Hepatocyte (in vitro differentiated cells): ENCODE measurements at regions not wholly inside any gene's neighbourhood (a gene's known extent, or its start where the extent isn't known, plus 50 kb on each side); places are given as distances from the start of the nearest gene placed in this dataset.

ENCODE experiments used
- DNase-seq: peaks from one replicate; pipeline ENCODE4 v3.0.0-alpha.2; 2016; ENCODE audit warnings: low spot score
- H2AFZ ChIP-seq: fragments of 200-600 bp; sonication (generic); 2 replicates; pipeline ENCODE4 v1.6.0; 2016; ENCODE audit warnings: antibody characterized with exemption, mild to moderate bottlenecking
- H3K27ac ChIP-seq: fragments of 200-600 bp; sonication (generic); 2 replicates; pipeline ENCODE4 v1.5.1; 2016; ENCODE audit warnings: mild to moderate bottlenecking
- H3K27me3 ChIP-seq: fragments of 200-600 bp; sonication (generic); 2 replicates; pipeline ENCODE4 v1.6.1; 2016
- H3K36me3 ChIP-seq: fragments of 200-600 bp; sonication (generic); replicated peaks from 2 replicates; pipeline ENCODE4 v1.5.1; 2016; ENCODE audit warnings: low read depth; ENCODE audit not compliant: insufficient read depth
- H3K4me1 ChIP-seq: fragments of 200-600 bp; sonication (generic); 2 replicates; pipeline ENCODE4 v1.5.1; 2016; ENCODE audit warnings: mild to moderate bottlenecking, moderate library complexity; ENCODE audit not compliant: insufficient read depth
- H3K4me2 ChIP-seq: fragments of 200-600 bp; sonication (generic); 2 replicates; pipeline ENCODE4 v1.6.0; 2016
- H3K4me3 ChIP-seq: fragments of 200-600 bp; sonication (generic); 2 replicates; pipeline ENCODE4 v1.5.1; 2016; ENCODE audit warnings: mild to moderate bottlenecking
- H3K79me2 ChIP-seq: fragments of 200-600 bp; sonication (generic); 2 replicates; pipeline ENCODE4 v1.6.0; 2017; ENCODE audit warnings: mild to moderate bottlenecking
- H3K9me2 ChIP-seq: fragments of 200-600 bp; sonication (generic); replicated peaks from 2 replicates; pipeline ENCODE4 v1.6.0; 2017; ENCODE audit warnings: mild to moderate bottlenecking; ENCODE audit not compliant: insufficient read depth
- H3K9me3 ChIP-seq: fragments of 200-600 bp; sonication (generic); 2 replicates; pipeline ENCODE4 v1.5.1; 2016; ENCODE audit warnings: low read depth, mild to moderate bottlenecking
- H4K20me1 ChIP-seq: fragments of 200-600 bp; sonication (generic); 2 replicates; pipeline ENCODE4 v1.6.0; 2016; ENCODE audit warnings: mild to moderate bottlenecking; ENCODE audit not compliant: insufficient read depth, poor library complexity, severe bottlenecking
- CTCF ChIP-seq: fragments of 200-600 bp; sonication (generic); IDR thresholded peaks from 2 replicates; pipeline ENCODE4 v1.5.1; 2016; ENCODE audit warnings: antibody characterized with exemption, mild to moderate bottlenecking; ENCODE audit not compliant: poor library complexity
- EZH2 ChIP-seq: fragments of 200-600 bp; sonication (generic); IDR thresholded peaks from 2 replicates; pipeline ENCODE4 v1.6.1; 2016; ENCODE audit warnings: antibody characterized with exemption, mild to moderate bottlenecking, borderline replicate concordance
- EZH2phosphoT487 ChIP-seq: fragments of 200-600 bp; sonication (generic); IDR thresholded peaks from one replicate; pipeline ENCODE4 v1.6.1; 2018; ENCODE audit warnings: antibody characterized with exemption, mild to moderate bottlenecking, low read depth, moderate library complexity; ENCODE audit not compliant: unreplicated experiment, severe bottlenecking
- WGBS: methylation state at CpG from one replicate; pipeline ENCODE4 v1.1.6; 2016; ENCODE audit warnings: low lambda C conversion rate; ENCODE audit errors: missing lambda C conversion rate; 5-methylcytosine and 5-hydroxymethylcytosine counted together

GRCh38 chr15:36282821-36283220 is 296.6 kb upstream of the CDIN1 start:
- Histone ChIP-seq H3K9me2 (no peaks in the 10 kb centered on the region), H3K4me2 (no peak overlapping the region), H3K27me3 (no peaks in the 10 kb centered on the region), H3K4me1 (no peaks in the 10 kb centered on the region), H3K27ac (no peak overlapping the region), H3K4me3 (no peak overlapping the region), H3K79me2 (no peaks in the 10 kb centered on the region), H4K20me1 (no peaks in the 10 kb centered on the region), H2AFZ (no peak overlapping the region), H3K36me3 (no peaks in the 10 kb centered on the region), H3K9me3 (no peaks in the 10 kb centered on the region)
- WGBS, result 55% methylated on average over 1 of the region's 1 CpG
- TF ChIP-seq EZH2, result no peak
- TF ChIP-seq CTCF, result no peak
- no peak for TF ChIP-seq EZH2phosphoT487
- no peak for DNase-seq

- Histone ChIP-seq H3K79me2 (no peaks in the 10 kb centered on the region), H3K4me3 (no peak overlapping the region), H3K4me2 (no peak overlapping the region), H3K9me2 (no peaks in the 10 kb centered on the region), H3K9me3 (no peaks in the 10 kb centered on the region), H4K20me1 (no peaks in the 10 kb centered on the region), H3K27me3 (no peaks in the 10 kb centered on the region), H3K4me1 (no peaks in the 10 kb centered on the region), H3K36me3 (no peaks in the 10 kb centered on the region), H2AFZ (no peak overlapping the region), H3K27ac (no peak overlapping the region)
- DNase-seq, result no peak
- no peak for TF ChIP-seq EZH2
Measured at GRCh38 chr15:36284911-36285310, 294.5 kb upstream of the CDIN1 start.

GRCh38 chr15:36291501-36291900 is 287.9 kb upstream of the CDIN1 start:
- Histone ChIP-seq H3K27me3 (peaks cover 2% of the 10 kb centered on the region), H3K79me2 (no peaks in the 10 kb centered on the region), H3K27ac (no peak overlapping the region), H3K9me3 (no peaks in the 10 kb centered on the region), H2AFZ (no peak overlapping the region), H3K4me1 (no peaks in the 10 kb centered on the region), H3K36me3 (no peaks in the 10 kb centered on the region), H3K4me2 (no peak overlapping the region), H4K20me1 (no peaks in the 10 kb centered on the region), H3K9me2 (no peaks in the 10 kb centered on the region), H3K4me3 (no peak overlapping the region)
- no peak for TF ChIP-seq EZH2phosphoT487
- TF ChIP-seq EZH2, result no peak
- TF ChIP-seq CTCF, result no peak
- no peak for DNase-seq
- WGBS, result 79% methylated on average over 3 of the region's 3 CpGs

- Histone ChIP-seq H2AFZ (no peak overlapping the region), H3K79me2 (no peaks in the 10 kb centered on the region), H3K4me2 (no peak overlapping the region), H4K20me1 (no peaks in the 10 kb centered on the region), H3K4me1 (no peaks in the 10 kb centered on the region), H3K27me3 (peaks cover 2% of the 10 kb centered on the region), H3K4me3 (no peak overlapping the region), H3K9me2 (no peaks in the 10 kb centered on the region), H3K27ac (no peak overlapping the region), H3K36me3 (no peaks in the 10 kb centered on the region), H3K9me3 (no peaks in the 10 kb centered on the region)
- 48% methylated on average over 1 of the region's 1 CpG for WGBS
- TF ChIP-seq EZH2 (no peak), EZH2phosphoT487 (no peak), CTCF (no peak)
- DNase-seq, result no peak
Measured at GRCh38 chr15:36294359-36294758, 285.1 kb upstream of the CDIN1 start.
